Panc1 (cell line): ENCODE measurements at regions not wholly inside any gene's neighbourhood (a gene's known extent, or its start where the extent isn't known, plus 50 kb on each side); places are given as distances from the start of the nearest gene placed in this dataset.

Experiments used
- CTCF ChIP-seq: fragments of 450-650 bp; IDR thresholded peaks from 2 replicates; pipeline ENCODE4 v1.5.1; 2017; ENCODE audit warnings: mild to moderate bottlenecking
- POLR2AphosphoS5 ChIP-seq: IDR thresholded peaks from 2 replicates; pipeline ENCODE4 v1.6.1; 2012; ENCODE audit warnings: mild to moderate bottlenecking, low read depth, low read length, moderate library complexity
- TCF7L2 ChIP-seq: IDR thresholded peaks from 2 replicates; pipeline ENCODE4 v1.6.1; 2011; ENCODE audit warnings: mild to moderate bottlenecking, low read depth, low read length, inconsistent platforms

- TF ChIP-seq CTCF (no peak), POLR2AphosphoS5 (no peak), TCF7L2 (no peak)
Measured at GRCh38 chr3:184645336-184645735, 66.5 kb downstream of the MAGEF1 start.
